ENCODE measurements at regions not wholly inside any gene's neighbourhood (a gene's known extent, or its start where the extent isn't known, plus 50 kb on each side); places are given as distances from the start of the nearest gene placed in this dataset.

DNA sequence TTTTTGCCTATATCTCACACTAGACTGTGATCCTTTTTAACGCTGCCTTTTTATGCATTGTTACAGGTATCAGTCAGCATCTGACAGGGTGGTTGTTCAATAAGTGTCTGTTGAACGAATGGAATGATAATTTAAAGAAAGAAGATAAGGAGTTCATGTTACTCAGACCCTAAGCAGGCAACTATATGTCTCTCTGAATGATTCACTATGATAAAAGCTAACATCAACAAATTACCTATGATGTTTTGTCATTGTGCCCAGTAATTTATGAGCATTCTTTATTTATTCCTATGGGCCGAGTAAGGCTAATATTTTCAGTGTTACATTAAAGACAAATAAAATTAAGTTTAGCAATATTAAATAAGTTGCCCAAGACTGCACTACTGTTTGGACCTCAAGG is 435.0 kb upstream of the KIF2B start:
- Histone ChIP-seq H3K4me1 (no peaks in the 10 kb centered on the region), H3K4me3 (no peak overlapping the region), H3K27me3 (no peaks in the 10 kb centered on the region), H3K36me3 (no peaks in the 10 kb centered on the region), H3K9me3 (no peaks in the 10 kb centered on the region), H3K27ac (no peak overlapping the region)
- intact Hi-C loops (cut with DNase I): no loop called here
- TF ChIP-seq, protein P1, sequence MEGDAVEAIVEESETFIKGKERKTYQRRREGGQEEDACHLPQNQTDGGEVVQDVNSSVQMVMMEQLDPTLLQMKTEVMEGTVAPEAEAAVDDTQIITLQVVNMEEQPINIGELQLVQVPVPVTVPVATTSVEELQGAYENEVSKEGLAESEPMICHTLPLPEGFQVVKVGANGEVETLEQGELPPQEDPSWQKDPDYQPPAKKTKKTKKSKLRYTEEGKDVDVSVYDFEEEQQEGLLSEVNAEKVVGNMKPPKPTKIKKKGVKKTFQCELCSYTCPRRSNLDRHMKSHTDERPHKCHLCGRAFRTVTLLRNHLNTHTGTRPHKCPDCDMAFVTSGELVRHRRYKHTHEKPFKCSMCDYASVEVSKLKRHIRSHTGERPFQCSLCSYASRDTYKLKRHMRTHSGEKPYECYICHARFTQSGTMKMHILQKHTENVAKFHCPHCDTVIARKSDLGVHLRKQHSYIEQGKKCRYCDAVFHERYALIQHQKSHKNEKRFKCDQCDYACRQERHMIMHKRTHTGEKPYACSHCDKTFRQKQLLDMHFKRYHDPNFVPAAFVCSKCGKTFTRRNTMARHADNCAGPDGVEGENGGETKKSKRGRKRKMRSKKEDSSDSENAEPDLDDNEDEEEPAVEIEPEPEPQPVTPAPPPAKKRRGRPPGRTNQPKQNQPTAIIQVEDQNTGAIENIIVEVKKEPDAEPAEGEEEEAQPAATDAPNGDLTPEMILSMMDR (IDR thresholded peaks at IDR 0.05): no peak
- no peak for ATAC-seq
- no peak for DNase-seq
- FAIRE-seq: no peak
- WGBS, 2 donors: 27 to 32% methylated on average over 3 of the region's 3 CpGs

DNA sequence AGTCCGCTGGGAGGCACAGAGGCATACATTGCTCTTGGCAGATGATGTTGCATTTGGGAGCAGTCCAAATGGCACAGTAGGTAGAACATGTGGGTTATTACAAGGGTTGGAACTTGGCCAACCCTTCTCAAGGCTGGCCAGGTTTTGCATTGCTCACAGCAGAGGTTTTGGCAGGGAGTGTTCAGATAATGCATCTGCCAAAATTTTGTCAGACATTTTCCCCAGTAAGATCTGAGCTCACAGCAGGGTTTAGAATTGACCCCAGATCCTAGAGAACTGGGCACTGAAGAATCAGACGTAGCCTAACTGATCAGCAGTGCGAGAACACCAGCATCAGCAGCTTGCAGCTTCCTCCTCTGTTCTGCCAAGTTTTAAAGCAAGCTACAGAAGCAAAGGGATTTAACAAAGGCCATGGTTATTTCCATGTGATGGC is 468.8 kb upstream of the KIF2B start:
- peak; percentile 27 to 76 (median 40) for ATAC-seq
- TF ChIP-seq, protein P1 (IDR thresholded peaks at IDR 0.05): no peak
- no peaks in the 10 kb centered on the region for H3K4me1 ChIP-seq
- no peaks in the 10 kb centered on the region for H3K9me3 ChIP-seq
- no peaks in the 10 kb centered on the region for H3K36me3 ChIP-seq
- intact Hi-C loops (cut with DNase I): no loop called here
- no peak for FAIRE-seq
- H3K4me3 ChIP-seq: no peak overlapping the region
- H3K27me3 ChIP-seq: peaks cover 0 to 4% (median 0%) of the 10 kb centered on the region in 4 donors
- WGBS, 2 donors: 10 to 12% methylated on average over 3 of the region's 3 CpGs
- no peak overlapping the region for H3K27ac ChIP-seq
- DNase-seq: peak in 5 of 6 donors; percentile 12 to 61 (median 30)

DNA sequence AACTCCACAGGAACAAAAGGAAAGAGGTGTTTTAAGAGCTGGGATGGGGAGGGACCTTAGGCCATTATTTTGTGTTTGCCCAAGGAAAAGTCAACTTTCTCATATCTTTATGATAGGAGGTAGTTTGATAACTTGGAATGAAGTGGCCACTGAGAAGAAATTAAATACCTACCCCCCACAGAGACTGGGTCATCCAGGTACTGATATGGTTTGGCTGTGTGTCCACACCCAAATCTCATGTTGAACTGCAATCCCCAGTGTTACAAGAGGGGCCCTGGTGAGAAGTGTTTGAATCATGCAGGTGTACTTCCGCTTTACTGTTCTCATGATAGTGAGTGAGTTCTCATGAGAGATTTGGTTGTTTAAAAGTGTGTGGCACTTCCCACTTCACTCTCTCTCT is 477.9 kb upstream of the KIF2B start:
- intact Hi-C loops (cut with DNase I): no loop called here
- TF ChIP-seq, protein P1 (IDR thresholded peaks at IDR 0.05): no peak
- Histone ChIP-seq H3K4me3 (no peak overlapping the region), H3K27ac (no peak overlapping the region), H3K27me3 (no peaks in the 10 kb centered on the region), H3K9me3 (peaks cover 0 to 4% (median 0%) of the 10 kb centered on the region in 4 donors), H3K4me1 (no peaks in the 10 kb centered on the region), H3K36me3 (no peaks in the 10 kb centered on the region)
- ATAC-seq (no peak), DNase-seq (no peak), FAIRE-seq (no peak)
- WGBS, 2 donors: 64 to 79% methylated on average over 1 of the region's 1 CpG

- ATAC-seq (no peak), DNase-seq (no peak), FAIRE-seq (no peak)
- 29 to 44% methylated on average over 4 of the region's 4 CpGs for WGBS, 2 donors
- Histone ChIP-seq H3K27ac (no peak overlapping the region), H3K4me3 (no peak overlapping the region), H3K9me3 (no peaks in the 10 kb centered on the region), H3K27me3 (no peaks in the 10 kb centered on the region), H3K4me1 (no peaks in the 10 kb centered on the region), H3K36me3 (no peaks in the 10 kb centered on the region)
- intact Hi-C loops (cut with DNase I): no loop called here
- TF ChIP-seq, protein P1 (IDR thresholded peaks at IDR 0.05): no peak
These were observed 486.4 kb upstream of the KIF2B start for GRCh38 chr17:53336281-53336680.

DNA sequence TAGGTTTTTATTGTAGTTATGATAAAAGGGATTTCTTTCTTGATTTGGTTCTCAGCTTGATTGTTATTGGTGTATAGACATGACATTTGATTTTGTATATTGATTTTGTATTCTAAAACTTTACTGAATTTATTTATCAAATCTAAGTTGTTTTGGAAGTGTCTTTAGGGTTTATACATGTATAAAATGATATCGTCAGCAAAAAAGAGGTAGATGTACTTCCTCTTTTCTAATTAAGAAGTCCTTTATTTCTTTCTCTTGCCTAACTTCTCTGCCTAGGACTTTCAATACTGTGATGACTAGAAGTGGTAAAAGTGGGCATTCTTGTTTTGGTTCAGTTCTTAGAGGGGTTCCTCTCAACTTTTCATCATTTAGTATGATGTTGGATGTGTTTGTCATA is 487.3 kb upstream of the KIF2B start:
- H3K27me3 ChIP-seq: no peaks in the 10 kb centered on the region
- H3K4me1 ChIP-seq: no peaks in the 10 kb centered on the region
- WGBS, 2 donors: 76 to 87% methylated on average over 1 of the region's 1 CpG
- intact Hi-C loops (cut with DNase I): no loop called here
- FAIRE-seq (peak; percentile 29), ATAC-seq (no peak), DNase-seq (no peak)
- TF ChIP-seq, protein P1 (IDR thresholded peaks at IDR 0.05): no peak
- no peaks in the 10 kb centered on the region for H3K9me3 ChIP-seq
- H3K27ac ChIP-seq: no peak overlapping the region
- no peaks in the 10 kb centered on the region for H3K36me3 ChIP-seq
- H3K4me3 ChIP-seq: no peak overlapping the region
